OCI-LY7 (cell line): ENCODE measurements at regions not wholly inside any gene's neighbourhood (a gene's known extent, or its start where the extent isn't known, plus 50 kb on each side); places are given as distances from the start of the nearest gene placed in this dataset.
"Not testable (repeated sequence)": the region's sequence is repeated elsewhere in the genome, so short reads cannot be mapped to it uniquely, and the experiment has no call there.

Source experiments
- BruUV-seq: library from RNA; stranded (reverse); fragments of 400-500 nt; replicated peaks from 2 replicates; lab custom pipeline; 2021; lab: Mats Ljungman, UMichigan
- CTCF ChIA-PET: fragments of 300-600 bp; sonication (Branson Sonifier 250); formaldehyde crosslinking; loops from one replicate; lab custom pipeline; 2022; ENCODE audit warnings: antibody characterized with exemption; ENCODE audit not compliant: unreplicated experiment; lab: Charles Lee
- POLR2A ChIA-PET: fragments of 300-600 bp; sonication (Branson Sonifier 250); formaldehyde crosslinking; loops from one replicate; lab custom pipeline; 2022; ENCODE audit warnings: antibody characterized with exemption; lab: Charles Lee
- DNase-seq: peaks from one replicate; pipeline ENCODE4 v3.0.0-alpha.2; 2015; ENCODE audit warnings: low spot score
- H2AFZ ChIP-seq: fragments of 200-600 bp; sonication (generic), shearing (Covaris generic); 2 replicates; pipeline ENCODE4 v1.6.1; 2014; ENCODE audit warnings: mild to moderate bottlenecking, antibody characterized with exemption, low read length, moderate library complexity
- H3K27ac ChIP-seq: fragments of 200-600 bp; sonication (generic); 2 replicates; pipeline ENCODE4 v1.5.1; 2014; ENCODE audit warnings: mixed run types, low read depth, mild to moderate bottlenecking, moderate library complexity, low read length, inconsistent platforms; ENCODE audit not compliant: poor library complexity, severe bottlenecking
- H3K36me3 ChIP-seq: fragments of 200-600 bp; sonication (generic); 2 replicates; pipeline ENCODE4 v1.6.1; 2014; ENCODE audit warnings: mild to moderate bottlenecking, antibody characterized with exemption, low read length, moderate library complexity, mixed read lengths; ENCODE audit not compliant: insufficient read depth
- H3K4me1 ChIP-seq: fragments of 200-600 bp; sonication (generic); 2 replicates; pipeline ENCODE4 v1.5.1; 2014; ENCODE audit warnings: mild to moderate bottlenecking, low read length; ENCODE audit not compliant: insufficient read depth, poor library complexity, severe bottlenecking
- H3K4me2 ChIP-seq: fragments of 200-600 bp; sonication (generic); 2 replicates; pipeline ENCODE4 v1.6.1; 2014; ENCODE audit warnings: mild to moderate bottlenecking, low read length
- H3K4me3 ChIP-seq: fragments of 200-600 bp; sonication (generic); 2 replicates; pipeline ENCODE4 v1.5.1; 2014; ENCODE audit warnings: mild to moderate bottlenecking, low read depth, low read length; ENCODE audit not compliant: poor library complexity, severe bottlenecking
- H3K79me2 ChIP-seq: fragments of 200-600 bp; sonication (generic); 2 replicates; pipeline ENCODE4 v1.6.1; 2016; ENCODE audit warnings: low read depth, mild to moderate bottlenecking, low read length, moderate library complexity, mixed read lengths; ENCODE audit not compliant: insufficient read depth
- H3K9me2 ChIP-seq: fragments of 200-600 bp; sonication (generic); 2 replicates; pipeline ENCODE4 v1.6.1; 2016; ENCODE audit warnings: mild to moderate bottlenecking, low read length, mixed read lengths; ENCODE audit not compliant: insufficient read depth
- H3K9me3 ChIP-seq: fragments of 200-600 bp; sonication (generic); 2 replicates; pipeline ENCODE4 v1.6.1; 2014; ENCODE audit warnings: mild to moderate bottlenecking, mixed run types, low read length, mixed read lengths
- H4K20me1 ChIP-seq: fragments of 200-600 bp; sonication (generic); 2 replicates; pipeline ENCODE4 v1.6.1; 2014; ENCODE audit warnings: mild to moderate bottlenecking, antibody characterized with exemption, low read length, moderate library complexity, mixed read lengths; ENCODE audit not compliant: insufficient read depth
- EZH2phosphoT487 ChIP-seq: fragments of 200-600 bp; sonication (generic); IDR thresholded peaks from 2 replicates; pipeline ENCODE4 v1.6.1; 2018; ENCODE audit warnings: low read depth, borderline replicate concordance, mild to moderate bottlenecking, mixed run types, antibody characterized with exemption, low read length, moderate library complexity, mixed read lengths
- intact Hi-C: fragments of 100-400 bp; cut with micrococcal nuclease; formaldehyde crosslinking; loops from one replicate; pipeline ENCODE4 v1.10.0; 2022; ENCODE audit not compliant: unreplicated experiment
- TF ChIP-seq, protein P1 (sequence below): fragments of 200-600 bp; sonication (generic); conservative IDR thresholded peaks from 2 replicates; pipeline ENCODE4 v1.5.1; 2014; ENCODE audit warnings: mild to moderate bottlenecking, antibody characterized with exemption, low read length, moderate library complexity, mixed read lengths

DNA sequence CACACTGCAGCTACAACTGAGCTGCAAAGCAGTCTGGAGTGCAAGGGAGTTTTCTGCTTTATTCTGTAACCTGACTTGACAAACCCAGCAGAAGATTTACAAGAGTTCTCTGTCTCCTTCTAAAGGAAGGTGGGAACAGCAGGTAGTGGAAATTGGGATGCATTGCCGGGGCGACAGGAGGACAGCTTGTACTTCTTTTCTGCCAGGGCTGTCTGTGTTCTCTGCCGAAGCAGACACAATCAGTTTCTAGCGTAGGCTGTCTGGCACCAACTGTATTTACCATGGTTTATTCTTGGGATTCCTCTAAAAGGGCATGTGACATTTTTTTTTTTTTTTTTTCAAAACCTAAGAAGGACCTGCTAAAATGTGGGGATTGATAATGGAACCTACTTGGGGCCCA, 190.8 kb upstream of the GK2 start:
- Histone ChIP-seq H3K4me3 (no peak overlapping the region), H3K36me3 (no peaks in the 10 kb centered on the region), H3K9me2 (no peaks in the 10 kb centered on the region), H3K4me1 (no peaks in the 10 kb centered on the region), H3K9me3 (no peaks in the 10 kb centered on the region), H3K4me2 (no peak overlapping the region), H2AFZ (no peak overlapping the region), H3K79me2 (no peaks in the 10 kb centered on the region), H3K27ac (no peak overlapping the region), H4K20me1 (no peaks in the 10 kb centered on the region)
- BruUV-seq = no TSS peak
- ChIA-PET CTCF (no interaction called here), POLR2A (interaction anchor here (0.7 kb wide), 2 partner anchors 13 to 251 kb away, joined by 5 read pairs; no protein-coding TSS in a partner anchor)
- intact Hi-C loops = no loop called here
- DNase-seq = no peak
- TF ChIP-seq EZH2phosphoT487 = no peak
- TF ChIP-seq, protein P1, sequence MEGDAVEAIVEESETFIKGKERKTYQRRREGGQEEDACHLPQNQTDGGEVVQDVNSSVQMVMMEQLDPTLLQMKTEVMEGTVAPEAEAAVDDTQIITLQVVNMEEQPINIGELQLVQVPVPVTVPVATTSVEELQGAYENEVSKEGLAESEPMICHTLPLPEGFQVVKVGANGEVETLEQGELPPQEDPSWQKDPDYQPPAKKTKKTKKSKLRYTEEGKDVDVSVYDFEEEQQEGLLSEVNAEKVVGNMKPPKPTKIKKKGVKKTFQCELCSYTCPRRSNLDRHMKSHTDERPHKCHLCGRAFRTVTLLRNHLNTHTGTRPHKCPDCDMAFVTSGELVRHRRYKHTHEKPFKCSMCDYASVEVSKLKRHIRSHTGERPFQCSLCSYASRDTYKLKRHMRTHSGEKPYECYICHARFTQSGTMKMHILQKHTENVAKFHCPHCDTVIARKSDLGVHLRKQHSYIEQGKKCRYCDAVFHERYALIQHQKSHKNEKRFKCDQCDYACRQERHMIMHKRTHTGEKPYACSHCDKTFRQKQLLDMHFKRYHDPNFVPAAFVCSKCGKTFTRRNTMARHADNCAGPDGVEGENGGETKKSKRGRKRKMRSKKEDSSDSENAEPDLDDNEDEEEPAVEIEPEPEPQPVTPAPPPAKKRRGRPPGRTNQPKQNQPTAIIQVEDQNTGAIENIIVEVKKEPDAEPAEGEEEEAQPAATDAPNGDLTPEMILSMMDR = no peak

DNA sequence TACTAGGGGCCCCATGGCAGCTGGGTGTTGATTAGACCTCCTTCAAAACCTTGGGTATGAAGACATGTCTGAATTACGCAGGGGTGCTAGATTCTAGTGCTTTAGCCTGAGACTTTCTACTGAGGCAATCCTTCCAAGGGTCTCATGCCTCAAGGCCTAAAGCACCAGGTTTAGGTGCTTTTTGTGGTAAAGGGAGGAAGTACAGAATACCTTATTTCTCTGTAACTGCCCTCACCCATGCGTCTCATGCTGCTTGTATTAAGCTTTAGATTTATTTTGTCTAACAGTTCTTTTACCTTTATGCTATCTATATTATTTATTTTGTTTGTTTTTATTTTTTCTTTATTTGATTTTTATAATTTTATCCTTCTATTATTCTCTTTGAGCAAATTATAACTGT, 190.2 kb upstream of the GK2 start:
- Histone ChIP-seq H3K79me2 (no peaks in the 10 kb centered on the region), H3K4me2 (no peak overlapping the region), H3K27ac (no peak overlapping the region), H3K36me3 (no peaks in the 10 kb centered on the region), H3K4me3 (no peak overlapping the region), H3K4me1 (no peaks in the 10 kb centered on the region), H3K9me2 (no peaks in the 10 kb centered on the region), H3K9me3 (no peaks in the 10 kb centered on the region), H4K20me1 (no peaks in the 10 kb centered on the region), H2AFZ (no peak overlapping the region)
- BruUV-seq = no TSS peak
- POLR2A ChIA-PET = interaction anchor here (0.7 kb wide), 1 partner anchor 13 kb away, joined by 5 read pairs; no protein-coding TSS in a partner anchor
- TF ChIP-seq EZH2phosphoT487 = no peak
- intact Hi-C loops = no loop called here
- no peak for DNase-seq
- CTCF ChIA-PET = no interaction called here

DNA sequence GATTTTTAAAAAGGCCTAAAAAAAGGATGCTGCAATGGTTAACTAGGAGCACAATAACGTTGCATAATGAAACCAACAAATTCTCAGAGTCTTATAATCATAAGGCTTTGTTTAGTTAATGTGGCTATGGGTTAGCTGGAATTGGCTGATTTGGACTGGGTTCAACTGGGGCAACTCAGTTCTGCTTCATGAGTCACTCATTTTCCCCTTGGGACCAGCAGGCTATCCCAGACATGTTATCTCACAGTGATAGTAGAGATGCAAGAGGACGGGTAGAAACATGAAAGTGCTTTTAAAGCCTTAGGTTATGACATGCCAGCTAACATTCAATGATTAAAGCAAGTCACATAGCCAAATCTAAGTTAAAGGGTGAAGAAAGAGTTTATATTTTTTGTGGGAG, 189.2 kb upstream of the GK2 start:
- no peaks in the 10 kb centered on the region for H3K9me2 ChIP-seq
- TF ChIP-seq EZH2phosphoT487 = no peak
- TF ChIP-seq, protein P1 = no peak
- no peak overlapping the region for H3K4me2 ChIP-seq
- CTCF ChIA-PET = no interaction called here
- intact Hi-C loops = no loop called here
- no peak overlapping the region for H3K4me3 ChIP-seq
- no peak for DNase-seq
- H3K9me3 ChIP-seq = no peaks in the 10 kb centered on the region
- POLR2A ChIA-PET = no interaction called here
- H3K27ac ChIP-seq = no peak overlapping the region
- H4K20me1 ChIP-seq = no peaks in the 10 kb centered on the region
- no peak overlapping the region for H2AFZ ChIP-seq
- no peaks in the 10 kb centered on the region for H3K4me1 ChIP-seq
- no TSS peak for BruUV-seq
- no peaks in the 10 kb centered on the region for H3K79me2 ChIP-seq
- no peaks in the 10 kb centered on the region for H3K36me3 ChIP-seq

DNA sequence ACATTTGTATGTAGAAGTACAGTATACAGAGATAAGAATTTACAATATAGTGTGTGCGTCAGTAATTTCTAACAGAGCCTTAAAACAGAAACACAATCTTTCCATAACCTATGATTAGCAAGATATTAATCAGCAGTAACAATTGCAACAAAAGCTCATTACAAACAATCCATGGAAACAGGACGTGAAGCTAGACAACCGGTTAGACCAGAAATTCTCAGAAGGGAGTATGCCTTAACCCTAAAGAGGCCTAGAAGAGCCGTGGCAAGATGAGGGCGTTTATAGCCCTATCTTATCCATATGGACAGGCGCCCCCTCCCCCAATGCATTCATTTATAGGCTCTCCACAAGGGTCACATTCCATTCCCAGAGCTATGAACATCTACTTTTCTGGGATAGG, 184.2 kb upstream of the GK2 start:
- POLR2A ChIA-PET = not testable (repeated sequence)

More for the DNA sequence above, 184.2 kb upstream of the GK2 start:
- H3K4me1 ChIP-seq, DNase-seq, H4K20me1 ChIP-seq, H3K9me3 ChIP-seq, CTCF ChIA-PET, H2AFZ ChIP-seq, intact Hi-C loops, H3K9me2 ChIP-seq, H3K4me3 ChIP-seq, BruUV-seq, H3K27ac ChIP-seq, H3K79me2 ChIP-seq, H3K4me2 ChIP-seq, H3K36me3 ChIP-seq: not testable (repeated sequence)
